SK-N-MC (cell line): ENCODE measurements at regions not wholly inside any gene's neighbourhood (a gene's known extent, or its start where the extent isn't known, plus 50 kb on each side); places are given as distances from the start of the nearest gene placed in this dataset.

ENCODE experiments used
- EZH2 ChIP-seq: fragments of 200-600 bp; sonication (generic); IDR thresholded peaks from one replicate; pipeline ENCODE4 v1.6.1; 2017; ENCODE audit warnings: antibody characterized with exemption
- FOXP2 ChIP-seq: optimal IDR thresholded peaks from 2 replicates; pipeline ENCODE3; 2011; ENCODE audit warnings: mild to moderate bottlenecking, moderate library complexity; ENCODE audit not compliant: insufficient read depth; ENCODE audit errors: extremely low read length, control extremely low read depth
- POLR2AphosphoS5 ChIP-seq: IDR thresholded peaks from 2 replicates; pipeline ENCODE4 v1.6.1; 2012; ENCODE audit warnings: mild to moderate bottlenecking, low read depth, low read length, borderline replicate concordance

DNA sequence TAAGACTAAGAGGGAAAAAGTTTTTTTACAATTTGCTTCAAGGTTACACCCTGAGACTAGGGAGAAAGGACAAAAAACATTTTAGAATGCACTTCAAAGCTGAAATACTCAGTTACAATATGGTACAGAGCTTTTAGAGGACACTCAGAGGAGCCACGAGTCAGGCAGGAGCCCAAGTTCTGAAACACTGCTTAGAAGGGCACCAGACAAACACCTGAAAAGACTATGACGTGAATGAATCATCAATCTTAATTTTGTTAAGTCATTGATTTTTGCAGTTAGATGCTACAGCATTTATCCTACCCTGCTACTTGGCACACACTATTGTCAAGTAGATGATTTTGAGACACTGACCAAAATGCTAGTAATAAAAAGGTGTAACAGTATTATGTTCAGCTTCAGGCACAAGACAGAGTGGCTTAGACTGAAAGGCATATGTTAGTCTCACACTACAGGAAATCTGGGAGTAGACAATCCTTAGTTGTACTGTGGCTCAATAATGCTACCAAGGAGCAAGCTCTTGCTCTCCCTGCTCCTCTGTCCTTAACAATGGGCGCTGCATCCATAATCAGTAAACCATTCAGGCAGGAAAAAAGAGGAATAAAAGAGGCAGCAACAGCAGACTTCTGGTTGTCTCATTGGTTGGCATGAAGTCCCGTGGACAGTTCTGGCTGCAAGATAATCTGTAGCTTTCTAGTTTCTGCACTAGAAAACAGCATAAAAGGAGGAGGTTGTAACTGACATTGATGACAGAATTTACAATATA is 151.8 kb downstream of the ABCA8 start:
- TF ChIP-seq EZH2 (no peak), POLR2AphosphoS5 (no peak), FOXP2 (no peak)
